ENCODE measurements at regions not wholly inside any gene's neighbourhood (a gene's known extent, or its start where the extent isn't known, plus 50 kb on each side); places are given as distances from the start of the nearest gene placed in this dataset.

- Histone ChIP-seq H3K4me1 (ENCODE audit: control insufficient read depth in 2 of 2, insufficient read depth in 2 of 2, low read length in 2 of 2) (no peaks in the 10 kb centered on the region), H4K20me1 (ENCODE audit: control insufficient read depth, insufficient read depth, low read length, poor library complexity, severe bottlenecking) (no peaks in the 10 kb centered on the region), H3K4me2 (replicated peaks; ENCODE audit: low read depth, low read length, poor library complexity, severe bottlenecking) (no peak overlapping the region), H3K36me3 (replicated peaks in 1 of 2; ENCODE audit: control extremely low read depth in 1 of 2, control insufficient read depth in 1 of 2, extremely low read depth in 1 of 2, insufficient read depth in 2 of 2, low read length in 1 of 2) (no peaks in the 10 kb centered on the region), H2AFZ (ENCODE audit: insufficient read depth, low read depth, low read length, poor library complexity, severe bottlenecking) (no peak overlapping the region), H3K9ac (ENCODE audit: low read length) (no peak overlapping the region), H3K4me3 (ENCODE audit: control extremely low read depth in 1 of 5, extremely low read depth in 1 of 5, insufficient read depth in 1 of 5, low read depth in 2 of 5, low read length in 4 of 5) (no peak overlapping the region), H3K79me2 (ENCODE audit: control insufficient read depth, insufficient read depth, low read length) (no peaks in the 10 kb centered on the region), H3K9me3 (ENCODE audit: control extremely low read depth in 1 of 3, control insufficient read depth in 2 of 3, insufficient read depth in 1 of 3, low read length in 2 of 3) (peaks cover 0 to 3% (median 0%) of the 10 kb centered on the region in 3 donors), H3K27ac (ENCODE audit: low read length in 2 of 2) (no peak overlapping the region), H3K27me3 (replicated peaks in 1 of 4; ENCODE audit: control extremely low read depth in 1 of 4, control insufficient read depth in 3 of 4, insufficient read depth in 4 of 4, low read length in 3 of 4) (no peaks in the 10 kb centered on the region)
- no peaks in the 10 kb centered on the region for H3K9me3 Mint-ChIP-seq (ENCODE audit: insufficient read depth)
- TF ChIP-seq EZH2 (IDR thresholded peaks at IDR 0.05; ENCODE audit: borderline replicate concordance, insufficient read depth, low read depth, low read length, poor library complexity, severe bottlenecking), result no peak
- no peak overlapping the region for H3K4me3 Mint-ChIP-seq
- H3K4me1 Mint-ChIP-seq, result no peaks in the 10 kb centered on the region
- WGBS (ENCODE audit: insufficient coverage), result 70% methylated on average over 1 of the region's 3 CpGs
- ATAC-seq (ENCODE audit: low read depth) (no peak), DNase-seq (no peak)
- ChIA-PET CTCF (no interaction called here), POLR2A (no interaction called here)
- H3K27me3 Mint-ChIP-seq, result no peaks in the 10 kb centered on the region
- H3K27ac Mint-ChIP-seq, result no peak overlapping the region
- intact Hi-C loops (cut with micrococcal nuclease), result no loop called here
These were observed 400.9 kb upstream of the POU3F2 start for GRCh38 chr6:98433325-98434056.

- WGBS (ENCODE audit: insufficient coverage), result 82% methylated on average over 1 of the region's 1 CpG
- Histone ChIP-seq H3K9ac (ENCODE audit: low read length) (no peak overlapping the region), H2AFZ (ENCODE audit: insufficient read depth, low read depth, low read length, poor library complexity, severe bottlenecking) (no peak overlapping the region), H3K79me2 (ENCODE audit: control insufficient read depth, insufficient read depth, low read length) (no peaks in the 10 kb centered on the region), H3K4me1 (ENCODE audit: control insufficient read depth in 2 of 2, insufficient read depth in 2 of 2, low read length in 2 of 2) (no peaks in the 10 kb centered on the region), H3K27me3 (replicated peaks in 1 of 4; ENCODE audit: control extremely low read depth in 1 of 4, control insufficient read depth in 3 of 4, insufficient read depth in 4 of 4, low read length in 3 of 4) (no peaks in the 10 kb centered on the region), H3K9me3 (ENCODE audit: control extremely low read depth in 1 of 3, control insufficient read depth in 2 of 3, insufficient read depth in 1 of 3, low read length in 2 of 3) (no peaks in the 10 kb centered on the region), H3K36me3 (replicated peaks in 1 of 2; ENCODE audit: control extremely low read depth in 1 of 2, control insufficient read depth in 1 of 2, extremely low read depth in 1 of 2, insufficient read depth in 2 of 2, low read length in 1 of 2) (no peaks in the 10 kb centered on the region), H4K20me1 (ENCODE audit: control insufficient read depth, insufficient read depth, low read length, poor library complexity, severe bottlenecking) (no peaks in the 10 kb centered on the region), H3K4me3 (ENCODE audit: control extremely low read depth in 1 of 5, extremely low read depth in 1 of 5, insufficient read depth in 1 of 5, low read depth in 2 of 5, low read length in 4 of 5) (no peak overlapping the region), H3K4me2 (replicated peaks; ENCODE audit: low read depth, low read length, poor library complexity, severe bottlenecking) (no peak overlapping the region), H3K27ac (ENCODE audit: low read length in 2 of 2) (no peak overlapping the region)
- H3K4me1 Mint-ChIP-seq, result no peaks in the 10 kb centered on the region
- intact Hi-C loops (cut with micrococcal nuclease), result no loop called here
- POLR2A ChIA-PET, result no interaction called here
- CTCF ChIA-PET, result no interaction called here
- no peak overlapping the region for H3K27ac Mint-ChIP-seq
- TF ChIP-seq EZH2 (IDR thresholded peaks at IDR 0.05; ENCODE audit: borderline replicate concordance, insufficient read depth, low read depth, low read length, poor library complexity, severe bottlenecking) (no peak), CTCF (IDR thresholded peaks at IDR 0.05) (no peak)
- no peak for ATAC-seq (ENCODE audit: low read depth)
- no peak for DNase-seq
- no peaks in the 10 kb centered on the region for H3K27me3 Mint-ChIP-seq
- peaks cover 3% of the 10 kb centered on the region for H3K9me3 Mint-ChIP-seq (ENCODE audit: insufficient read depth)
- H3K4me3 Mint-ChIP-seq, result no peak overlapping the region
These were observed 390.7 kb upstream of the POU3F2 start for GRCh38 chr6:98443633-98444032.

All from B cell (primary cell).